GM21447 (cell line): ENCODE measurements at regions not wholly inside any gene's neighbourhood (a gene's known extent, or its start where the extent isn't known, plus 50 kb on each side); places are given as distances from the start of the nearest gene placed in this dataset.

Source experiments
- ATAC-seq: cut with Tn5 transposase; IDR thresholded peaks from one replicate; pipeline ENCODE4 v1.9.1; 2021; ENCODE audit not compliant: unreplicated experiment

- no peak for ATAC-seq
Measured at GRCh38 chr6:18904681-18905080, 517.5 kb downstream of the RNF144B start.

DNA sequence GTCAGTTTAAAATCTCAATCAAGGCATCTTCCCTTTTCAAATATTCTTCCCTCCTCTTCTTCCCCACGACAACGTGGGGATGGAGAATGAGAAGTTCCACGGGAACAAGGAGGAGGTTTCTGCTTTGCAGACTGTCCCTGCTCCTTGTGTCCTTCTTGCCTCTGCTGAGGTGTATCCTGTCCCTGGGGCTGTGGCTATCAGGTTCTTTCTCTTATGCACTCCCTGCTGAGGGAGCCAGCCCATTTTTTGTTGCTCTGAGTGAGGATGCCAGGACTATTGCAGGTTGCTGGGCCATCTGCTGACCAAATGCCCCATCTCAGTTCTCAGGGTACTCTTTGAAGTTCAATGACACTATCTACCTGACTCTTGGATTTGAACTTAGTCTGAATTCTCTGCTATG is 533.6 kb downstream of the RNF144B start:
- ATAC-seq: no peak

DNA sequence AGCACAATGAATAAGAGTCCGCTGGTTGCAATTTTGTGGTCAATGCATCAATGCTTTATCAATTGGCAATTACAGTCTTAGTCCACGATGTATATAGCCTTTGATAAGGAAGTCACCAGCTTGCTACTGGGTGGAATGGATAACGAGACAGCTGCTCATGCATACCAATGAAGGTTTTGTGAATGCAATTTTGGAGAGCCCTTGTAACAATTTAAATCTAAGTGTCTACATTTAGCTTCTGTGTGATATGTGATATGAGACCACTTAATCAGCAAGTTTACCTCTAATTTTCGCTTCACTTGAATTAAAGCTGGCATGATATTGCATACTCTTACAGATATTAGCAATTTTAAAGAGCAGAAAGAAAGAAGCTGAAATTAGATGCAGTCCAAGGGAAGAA is 543.9 kb downstream of the RNF144B start:
- ATAC-seq: no peak

GRCh38 chr6:18958146-18958545 is 571.0 kb downstream of the RNF144B start:
- ATAC-seq: no peak

DNA sequence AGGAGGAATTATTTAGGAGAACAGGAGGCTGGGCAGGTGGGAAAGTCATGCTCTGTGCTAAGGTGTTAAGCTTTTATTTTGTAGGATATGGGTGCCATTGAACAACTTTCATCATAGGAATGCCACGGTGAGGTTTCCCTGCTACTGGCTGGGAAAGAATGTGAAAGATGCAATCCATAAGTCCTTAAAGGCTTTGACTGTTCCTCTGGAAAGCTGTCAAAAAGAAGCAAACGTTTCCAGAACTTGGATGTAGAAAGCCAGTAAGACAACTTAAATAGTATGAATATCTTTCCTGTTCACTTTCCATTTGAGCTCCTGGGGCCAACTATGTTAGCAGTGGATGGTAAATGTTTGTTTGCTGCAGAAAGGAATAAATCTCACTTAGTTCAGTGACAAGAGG is 574.4 kb downstream of the RNF144B start:
- ATAC-seq: no peak

GRCh38 chr6:18962361-18962905 is 575.3 kb downstream of the RNF144B start:
- ATAC-seq: no peak

DNA sequence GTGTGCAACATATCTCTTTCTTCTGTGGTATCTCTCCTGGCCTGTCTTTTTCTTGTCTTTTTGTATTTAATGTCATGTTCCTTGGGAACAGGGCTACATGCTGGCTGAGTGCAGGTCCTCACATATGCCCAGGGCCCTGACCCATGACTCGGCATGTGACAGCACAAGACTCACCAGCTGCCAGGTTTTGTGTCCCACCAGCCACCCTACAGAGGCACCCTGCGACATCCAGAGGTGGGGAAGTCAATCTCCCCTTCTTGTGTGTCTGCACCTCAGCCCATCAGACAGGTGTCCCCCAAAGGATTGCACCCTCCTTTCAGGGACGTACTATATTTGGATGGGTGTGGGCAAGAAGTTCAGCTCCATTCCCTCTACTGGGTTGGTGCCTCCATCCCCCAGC is 576.3 kb downstream of the RNF144B start:
- no peak for ATAC-seq

GRCh38 chr6:18973251-18973650 is 586.1 kb downstream of the RNF144B start:
- no peak for ATAC-seq

- no peak for ATAC-seq
Measured at GRCh38 chr6:18976091-18976490, 588.9 kb downstream of the RNF144B start.

DNA sequence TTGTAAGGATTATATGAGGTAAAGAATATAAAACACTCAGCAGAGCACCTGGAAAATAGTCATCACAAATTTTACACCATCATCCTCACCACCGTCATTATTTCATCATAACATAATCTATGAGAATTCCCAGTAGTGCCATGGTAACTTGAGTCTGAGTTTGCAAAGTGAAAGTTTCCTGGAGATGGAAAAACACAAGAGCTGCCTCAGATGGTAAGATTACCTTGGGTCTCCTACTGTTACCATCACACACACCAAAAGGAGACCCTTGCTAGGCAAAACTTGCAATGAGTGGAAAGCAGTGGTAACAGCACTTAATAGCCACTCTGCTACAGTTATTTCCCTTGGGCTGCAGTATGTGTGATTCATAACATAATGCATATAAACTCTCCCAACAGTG is 589.8 kb downstream of the RNF144B start:
- no peak for ATAC-seq

GRCh38 chr6:18978337-18979128 is 591.4 kb downstream of the RNF144B start:
- no peak for ATAC-seq

- ATAC-seq: no peak
Measured at GRCh38 chr6:18985061-18985460, 597.9 kb downstream of the RNF144B start.

GRCh38 chr6:18985996-18986395 is 598.8 kb downstream of the RNF144B start:
- ATAC-seq: no peak

DNA sequence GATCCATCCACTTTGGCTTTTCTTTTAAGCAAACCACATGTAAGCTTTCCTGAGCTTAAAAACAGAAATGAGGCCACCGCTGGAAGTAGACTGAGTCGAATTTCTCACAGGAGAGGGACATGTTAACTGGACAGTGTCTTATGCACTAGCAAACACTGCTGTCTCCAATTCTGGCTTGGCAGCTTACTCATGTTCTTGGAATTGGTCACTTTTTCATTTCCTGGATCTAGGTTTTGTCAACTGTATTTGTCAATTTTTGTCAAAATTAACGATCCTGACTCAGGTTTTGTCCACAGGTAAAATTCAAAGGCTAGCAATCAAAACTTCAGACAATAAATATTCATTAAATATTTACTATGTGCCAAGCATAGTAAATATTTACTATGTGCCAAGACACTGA is 601.5 kb downstream of the RNF144B start:
- ATAC-seq: no peak

DNA sequence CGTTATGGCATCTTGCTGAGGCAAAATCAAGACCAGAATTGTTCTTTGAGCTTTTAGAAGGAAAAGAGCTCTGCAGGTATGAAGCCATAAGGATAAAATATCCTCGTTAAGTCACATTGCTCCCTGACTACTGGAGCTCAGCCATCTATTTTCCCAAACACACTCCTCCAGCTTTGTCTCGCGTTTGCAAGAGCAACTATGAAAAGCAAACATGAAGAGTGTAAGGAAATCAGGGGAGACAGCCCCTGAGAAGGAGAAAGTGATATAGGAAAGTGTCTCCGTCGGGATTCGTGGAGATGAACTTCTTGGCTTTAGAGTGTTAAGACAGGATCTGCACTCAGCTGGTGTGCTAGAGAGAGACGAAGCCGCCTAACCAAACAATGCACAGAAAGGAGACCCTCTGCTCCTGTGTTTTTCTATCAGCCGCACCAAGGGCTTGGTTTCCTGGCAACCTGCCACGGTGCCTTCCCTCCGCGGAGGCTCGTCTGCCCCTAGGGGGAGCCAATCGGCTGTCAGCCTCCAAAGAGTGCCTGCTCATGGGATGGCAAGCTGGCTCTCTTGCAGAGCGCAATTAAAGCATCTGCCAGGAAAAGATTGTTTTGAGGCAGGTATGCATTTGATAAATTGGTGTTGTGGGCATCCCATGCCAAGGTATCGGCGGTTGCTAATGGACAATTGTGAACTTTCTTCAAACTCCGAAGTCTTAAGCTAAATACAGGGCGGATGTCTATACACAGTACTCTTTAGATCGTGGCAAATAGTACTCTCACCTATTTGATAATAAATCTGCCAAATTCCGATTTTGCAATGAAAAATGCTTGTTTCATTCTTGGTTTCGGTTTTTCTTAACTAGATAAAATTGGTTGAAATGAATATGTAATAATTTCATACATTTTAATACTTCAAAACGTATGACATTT is 603.2 kb downstream of the RNF144B start:
- ATAC-seq: peak; percentile 57

DNA sequence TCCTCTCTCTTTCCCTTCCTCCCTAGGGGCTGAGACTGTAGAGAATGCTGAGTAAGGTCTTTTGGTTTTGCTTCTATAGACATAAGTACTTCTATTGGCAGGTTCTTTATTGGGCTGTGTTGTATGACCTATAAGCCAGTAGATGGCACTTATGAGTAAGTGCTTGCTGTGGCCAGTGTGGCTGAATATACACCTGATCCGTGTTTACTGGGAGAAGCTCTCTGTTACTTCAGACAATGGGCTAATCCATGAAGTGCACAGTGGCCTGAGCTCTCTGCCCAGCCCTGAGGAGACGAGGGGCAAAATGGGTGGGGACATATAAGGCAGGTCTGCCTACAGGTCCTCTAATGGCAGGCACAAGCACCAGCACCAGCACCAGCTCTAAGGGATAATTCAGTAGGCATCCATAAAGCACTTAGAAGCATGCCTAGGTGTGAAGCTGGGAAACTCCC is 610.3 kb downstream of the RNF144B start:
- ATAC-seq: peak; percentile 93

- ATAC-seq: no peak
Measured at GRCh38 chr6:19002976-19003560, 615.9 kb downstream of the RNF144B start.

- ATAC-seq: no peak
Measured at GRCh38 chr6:19004176-19004575, 617.0 kb downstream of the RNF144B start.

- no peak for ATAC-seq
Measured at GRCh38 chr6:19009769-19010168, 622.6 kb downstream of the RNF144B start.

GRCh38 chr6:19013026-19013705 is 626.0 kb downstream of the RNF144B start:
- ATAC-seq: no peak

GRCh38 chr6:19024737-19025136 is 637.6 kb downstream of the RNF144B start:
- ATAC-seq: no peak
